ENCODE measurements at regions not wholly inside any gene's neighbourhood (a gene's known extent, or its start where the extent isn't known, plus 50 kb on each side); places are given as distances from the start of the nearest gene placed in this dataset.
"Not testable (repeated sequence)": the region's sequence is repeated elsewhere in the genome, so short reads cannot be mapped to it uniquely, and the experiment has no call there.

DNA sequence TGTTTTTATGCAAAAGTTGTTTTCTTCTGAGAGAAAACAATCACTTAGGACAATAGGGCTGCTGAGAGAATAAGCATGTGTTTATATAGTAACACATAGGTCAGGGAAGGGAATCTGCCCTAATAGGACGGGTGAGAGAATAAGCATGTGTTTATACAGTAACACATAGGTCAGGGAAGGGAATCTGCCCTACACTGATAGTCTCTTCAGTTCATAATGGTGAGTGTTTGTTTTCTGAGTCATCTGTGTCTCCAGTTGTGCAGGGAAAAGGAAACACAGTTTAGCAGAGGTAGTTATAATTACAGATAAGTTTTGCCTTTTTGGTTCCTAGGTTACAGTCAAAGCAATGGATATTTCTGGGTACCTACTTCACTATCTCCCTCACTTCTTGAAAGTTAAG, 252.3 kb upstream of the CA10 start:
- Histone ChIP-seq H3K9ac (ENCODE audit: low read length) (no peak overlapping the region), H3K36me3 (ENCODE audit: control insufficient read depth, insufficient read depth, low read length, severe bottlenecking) (no peaks in the 10 kb centered on the region), H3K27me3 (replicated peaks; ENCODE audit: control insufficient read depth, insufficient read depth, low read length) (no peaks in the 10 kb centered on the region), H3K9me3 (ENCODE audit: control insufficient read depth, low read length) (no peaks in the 10 kb centered on the region), H3K4me3 (ENCODE audit: low read length) (no peak overlapping the region), H3K4me1 (ENCODE audit: control insufficient read depth, insufficient read depth, low read length) (no peaks in the 10 kb centered on the region)
- no peak for DNase-seq (ENCODE audit: low read depth)

DNA sequence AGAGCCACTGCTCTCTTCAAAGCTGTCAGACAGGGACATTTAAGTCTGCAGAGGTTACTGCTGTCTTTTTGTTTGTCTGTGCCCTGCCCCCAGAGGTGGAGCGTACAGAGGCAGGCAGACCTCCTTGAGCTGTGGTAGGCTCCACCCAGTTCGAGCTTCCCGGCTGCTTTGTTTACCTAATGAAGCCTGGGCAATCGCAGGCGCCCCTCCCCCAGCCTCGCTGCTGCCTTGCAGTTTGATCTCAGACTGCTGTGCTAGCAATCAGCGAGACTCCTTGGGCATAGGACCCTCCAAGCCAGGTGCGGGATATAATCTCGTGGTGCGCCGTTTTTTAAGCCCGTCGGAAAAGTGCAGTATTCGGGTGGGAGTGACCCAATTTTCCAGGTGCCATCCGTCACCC, 250.7 kb upstream of the CA10 start:
- H3K27me3 ChIP-seq (replicated peaks; ENCODE audit: control insufficient read depth, insufficient read depth, low read length); H3K4me1 ChIP-seq (ENCODE audit: control insufficient read depth, insufficient read depth, low read length); H3K4me3 ChIP-seq (ENCODE audit: low read length); DNase-seq (ENCODE audit: low read depth); H3K9ac ChIP-seq (ENCODE audit: low read length); H3K36me3 ChIP-seq (ENCODE audit: control insufficient read depth, insufficient read depth, low read length, severe bottlenecking); H3K9me3 ChIP-seq (ENCODE audit: control insufficient read depth, low read length): not testable (repeated sequence)

DNA sequence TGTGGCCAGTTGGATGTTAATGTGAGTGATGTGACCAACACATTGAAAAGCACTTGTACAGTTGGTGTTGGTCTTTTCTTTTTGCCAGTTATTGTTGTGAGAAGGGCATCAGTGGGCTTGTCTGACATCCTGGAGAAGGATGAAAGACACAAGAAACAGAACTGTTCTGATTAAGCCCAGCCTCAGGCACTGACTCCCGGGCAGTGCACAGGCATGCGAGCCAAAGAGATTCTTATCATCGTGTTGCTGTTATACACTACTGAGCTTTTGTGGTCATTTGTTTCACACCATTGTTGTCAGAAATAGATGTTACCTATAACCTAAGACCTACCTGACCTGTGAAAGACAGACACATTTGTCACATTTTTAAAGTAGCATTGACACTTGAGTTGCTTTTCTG, 236.8 kb upstream of the CA10 start:
- Histone ChIP-seq H3K4me3 (ENCODE audit: low read length) (no peak overlapping the region), H3K36me3 (ENCODE audit: control insufficient read depth, insufficient read depth, low read length, severe bottlenecking) (no peaks in the 10 kb centered on the region), H3K9me3 (ENCODE audit: control insufficient read depth, low read length) (peaks cover 9% of the 10 kb centered on the region), H3K4me1 (ENCODE audit: control insufficient read depth, insufficient read depth, low read length) (no peaks in the 10 kb centered on the region), H3K9ac (ENCODE audit: low read length) (no peak overlapping the region), H3K27me3 (replicated peaks; ENCODE audit: control insufficient read depth, insufficient read depth, low read length) (no peaks in the 10 kb centered on the region)
- no peak for DNase-seq (ENCODE audit: low read depth)

DNA sequence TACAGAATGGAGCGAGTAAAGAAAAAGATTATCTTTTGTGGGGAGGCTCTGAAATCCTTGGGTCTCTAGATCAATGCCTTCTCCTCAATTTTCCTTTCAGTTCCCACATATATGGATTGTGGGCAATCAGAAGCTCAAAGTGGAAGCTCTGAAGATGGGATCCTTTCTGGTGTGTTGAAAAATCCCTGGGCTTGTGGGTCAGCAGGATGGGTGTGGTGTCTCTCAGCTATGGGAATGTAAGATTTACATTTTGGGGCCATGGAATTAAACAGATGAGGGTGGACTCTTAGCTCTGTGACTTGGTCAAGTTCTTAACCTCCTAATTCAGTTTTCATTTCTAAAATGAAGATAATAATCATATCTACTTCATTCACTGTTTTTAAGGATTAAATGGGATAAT, 231.9 kb upstream of the CA10 start:
- no peak for DNase-seq (ENCODE audit: low read depth)
- Histone ChIP-seq H3K9ac (ENCODE audit: low read length) (no peak overlapping the region), H3K9me3 (ENCODE audit: control insufficient read depth, low read length) (no peaks in the 10 kb centered on the region), H3K27me3 (replicated peaks; ENCODE audit: control insufficient read depth, insufficient read depth, low read length) (no peaks in the 10 kb centered on the region), H3K4me3 (ENCODE audit: low read length) (no peak overlapping the region), H3K4me1 (ENCODE audit: control insufficient read depth, insufficient read depth, low read length) (no peaks in the 10 kb centered on the region), H3K36me3 (ENCODE audit: control insufficient read depth, insufficient read depth, low read length, severe bottlenecking) (no peaks in the 10 kb centered on the region)

DNA sequence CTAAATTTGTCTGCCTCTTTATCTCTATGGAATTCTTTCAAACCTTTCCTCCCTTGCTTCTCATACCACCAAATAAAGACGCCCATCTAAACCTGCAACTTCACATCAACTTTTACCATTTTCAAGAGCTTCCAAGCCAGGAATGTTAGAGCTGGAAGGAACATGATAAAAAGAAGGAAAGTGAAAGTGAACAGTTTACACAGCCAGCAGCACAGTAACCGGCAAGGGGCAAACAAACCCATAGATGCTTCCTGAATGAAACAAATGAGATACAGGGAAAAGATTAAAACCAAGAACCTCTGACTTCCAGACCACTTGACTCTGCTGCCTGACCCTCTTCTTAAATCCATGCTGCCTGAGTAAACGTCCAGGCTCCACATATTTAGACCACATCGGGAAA, 231.1 kb upstream of the CA10 start:
- Histone ChIP-seq H3K9me3 (ENCODE audit: control insufficient read depth, low read length) (no peaks in the 10 kb centered on the region), H3K27me3 (replicated peaks; ENCODE audit: control insufficient read depth, insufficient read depth, low read length) (no peaks in the 10 kb centered on the region), H3K4me1 (ENCODE audit: control insufficient read depth, insufficient read depth, low read length) (no peaks in the 10 kb centered on the region), H3K36me3 (ENCODE audit: control insufficient read depth, insufficient read depth, low read length, severe bottlenecking) (no peaks in the 10 kb centered on the region), H3K9ac (ENCODE audit: low read length) (peak overlapping the region; percentile 37), H3K4me3 (ENCODE audit: low read length) (peak overlapping the region; percentile 52)
- no peak for DNase-seq (ENCODE audit: low read depth)

DNA sequence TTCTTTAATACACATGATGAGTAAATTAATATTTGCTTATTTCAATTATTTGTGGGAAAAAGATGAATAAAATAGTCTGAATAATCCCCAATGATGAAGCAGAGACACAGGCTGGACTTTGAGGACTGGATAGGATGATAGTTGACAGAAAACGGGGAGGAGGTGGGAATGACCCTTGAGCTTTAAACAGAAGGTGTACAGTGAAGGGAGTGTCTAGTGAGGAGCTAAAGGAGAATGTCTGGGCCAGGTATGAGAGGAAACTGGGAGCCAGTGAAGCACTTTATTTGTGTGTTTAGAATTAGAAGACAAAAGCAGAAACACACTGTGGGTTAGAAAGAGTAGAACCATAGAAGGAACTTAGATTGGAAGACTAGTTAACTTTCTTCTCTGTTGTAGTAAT, 230.4 kb upstream of the CA10 start:
- Histone ChIP-seq H3K36me3 (ENCODE audit: control insufficient read depth, insufficient read depth, low read length, severe bottlenecking) (no peaks in the 10 kb centered on the region), H3K4me3 (ENCODE audit: low read length) (no peak overlapping the region), H3K4me1 (ENCODE audit: control insufficient read depth, insufficient read depth, low read length) (no peaks in the 10 kb centered on the region), H3K9ac (ENCODE audit: low read length) (no peak overlapping the region), H3K27me3 (replicated peaks; ENCODE audit: control insufficient read depth, insufficient read depth, low read length) (no peaks in the 10 kb centered on the region), H3K9me3 (ENCODE audit: control insufficient read depth, low read length) (no peaks in the 10 kb centered on the region)
- DNase-seq (ENCODE audit: low read depth), result no peak

DNA sequence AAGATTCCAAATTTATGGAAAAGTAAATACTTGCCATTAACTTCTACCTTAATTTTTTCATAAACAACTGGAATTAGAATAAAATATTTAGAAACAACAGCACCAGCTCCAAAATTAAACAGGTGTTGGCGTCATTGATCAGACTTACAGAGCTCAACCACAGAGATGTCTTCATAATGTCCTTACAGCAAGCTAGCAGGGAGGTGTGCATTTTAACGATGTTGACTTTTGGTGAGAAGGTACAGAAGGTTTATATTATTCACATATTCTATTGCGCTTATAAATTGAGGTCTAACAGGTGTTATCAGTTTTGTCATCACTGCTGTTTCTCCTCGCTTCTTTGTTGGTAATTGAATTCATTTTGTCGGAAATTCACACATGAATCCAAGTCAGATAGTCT, 226.2 kb upstream of the CA10 start:
- Histone ChIP-seq H3K9me3 (ENCODE audit: control insufficient read depth, low read length) (no peaks in the 10 kb centered on the region), H3K9ac (ENCODE audit: low read length) (no peak overlapping the region), H3K4me1 (ENCODE audit: control insufficient read depth, insufficient read depth, low read length) (no peaks in the 10 kb centered on the region), H3K27me3 (replicated peaks; ENCODE audit: control insufficient read depth, insufficient read depth, low read length) (no peaks in the 10 kb centered on the region), H3K36me3 (ENCODE audit: control insufficient read depth, insufficient read depth, low read length, severe bottlenecking) (no peaks in the 10 kb centered on the region), H3K4me3 (ENCODE audit: low read length) (no peak overlapping the region)
- no peak for DNase-seq (ENCODE audit: low read depth)

DNA sequence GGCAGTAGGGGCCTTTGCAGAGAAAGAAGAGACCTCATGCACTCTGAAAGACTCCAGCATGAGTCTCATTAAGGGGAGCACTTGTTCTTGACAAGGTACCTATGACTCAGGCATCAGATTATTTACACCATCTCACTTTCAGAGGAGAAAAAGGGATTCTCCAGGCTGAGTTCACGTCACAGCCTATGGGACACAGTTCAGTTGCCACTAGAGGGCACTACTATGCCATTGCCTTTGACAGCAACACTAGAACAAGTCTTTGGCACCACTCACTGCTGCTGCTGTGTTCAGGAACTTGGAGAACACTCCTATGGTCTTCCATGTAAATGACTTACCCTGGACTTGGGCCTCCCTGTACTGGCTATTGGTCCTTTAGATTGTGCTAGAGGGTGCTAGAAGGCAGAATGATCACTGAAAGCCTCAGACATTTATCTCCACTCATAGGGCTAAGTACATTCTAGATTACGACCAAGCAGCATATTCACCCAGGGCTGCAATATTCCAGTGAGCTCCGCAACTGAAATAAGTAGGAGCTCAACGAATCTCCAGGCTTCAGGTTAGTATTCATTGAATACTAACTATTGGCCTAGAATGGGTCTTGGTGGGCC, 225.1 kb upstream of the CA10 start:
- Histone ChIP-seq H3K9me3 (ENCODE audit: control insufficient read depth, low read length) (no peaks in the 10 kb centered on the region), H3K4me1 (ENCODE audit: control insufficient read depth, insufficient read depth, low read length) (no peaks in the 10 kb centered on the region), H3K27me3 (replicated peaks; ENCODE audit: control insufficient read depth, insufficient read depth, low read length) (no peaks in the 10 kb centered on the region), H3K9ac (ENCODE audit: low read length) (no peak overlapping the region), H3K36me3 (ENCODE audit: control insufficient read depth, insufficient read depth, low read length, severe bottlenecking) (no peaks in the 10 kb centered on the region), H3K4me3 (ENCODE audit: low read length) (no peak overlapping the region)
- DNase-seq (ENCODE audit: low read depth), result peak; percentile 19

DNA sequence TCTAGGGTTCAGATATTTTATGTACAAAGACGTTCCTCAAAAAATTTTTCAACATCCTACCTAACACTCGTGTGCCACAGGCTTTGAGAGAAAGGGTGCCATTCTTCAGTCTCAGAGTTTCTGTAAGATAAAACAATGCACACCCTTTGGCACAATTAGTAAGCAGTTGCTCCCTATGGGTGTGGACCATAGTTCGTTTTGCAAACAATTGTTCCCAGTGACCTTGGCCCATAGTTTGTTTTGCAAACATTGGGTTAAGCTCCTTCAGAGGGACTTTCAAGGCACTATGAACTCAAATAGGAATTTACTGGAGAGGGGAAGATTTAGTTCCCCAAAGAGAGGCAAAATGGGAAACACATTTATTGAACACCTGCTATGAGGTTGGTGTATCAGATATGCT, 220.3 kb upstream of the CA10 start:
- Histone ChIP-seq H3K9me3 (ENCODE audit: control insufficient read depth, low read length) (no peaks in the 10 kb centered on the region), H3K36me3 (ENCODE audit: control insufficient read depth, insufficient read depth, low read length, severe bottlenecking) (no peaks in the 10 kb centered on the region), H3K27me3 (replicated peaks; ENCODE audit: control insufficient read depth, insufficient read depth, low read length) (no peaks in the 10 kb centered on the region), H3K4me1 (ENCODE audit: control insufficient read depth, insufficient read depth, low read length) (no peaks in the 10 kb centered on the region), H3K4me3 (ENCODE audit: low read length) (no peak overlapping the region), H3K9ac (ENCODE audit: low read length) (no peak overlapping the region)
- no peak for DNase-seq (ENCODE audit: low read depth)

DNA sequence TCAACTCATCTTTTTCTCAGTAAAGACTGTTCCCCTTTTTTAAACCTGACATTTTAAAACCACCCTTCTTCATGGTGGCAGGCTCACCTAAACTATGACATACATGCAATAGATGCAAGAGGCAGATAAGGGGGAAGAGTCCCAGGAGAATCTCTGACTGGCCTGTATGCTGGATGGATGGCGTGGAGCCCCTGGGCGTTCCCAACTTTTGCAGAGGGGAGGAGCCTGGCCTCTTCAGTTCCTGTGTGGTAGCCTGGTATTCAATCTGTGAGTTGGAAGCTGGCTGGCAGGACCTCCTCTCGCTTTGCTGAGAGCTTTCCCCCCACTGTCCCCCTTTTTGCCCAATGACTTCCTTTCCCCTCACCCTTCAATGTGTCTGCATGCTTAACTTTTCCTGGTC, 217.6 kb upstream of the CA10 start:
- no peaks in the 10 kb centered on the region for H3K4me1 ChIP-seq (ENCODE audit: control insufficient read depth, insufficient read depth, low read length)
- H3K4me3 ChIP-seq (ENCODE audit: low read length), result no peak overlapping the region
- H3K27me3 ChIP-seq (replicated peaks; ENCODE audit: control insufficient read depth, insufficient read depth, low read length), result no peaks in the 10 kb centered on the region
- H3K9ac ChIP-seq (ENCODE audit: low read length), result no peak overlapping the region
- no peaks in the 10 kb centered on the region for H3K36me3 ChIP-seq (ENCODE audit: control insufficient read depth, insufficient read depth, low read length, severe bottlenecking)
- H3K9me3 ChIP-seq (ENCODE audit: control insufficient read depth, low read length), result no peaks in the 10 kb centered on the region
- DNase-seq (ENCODE audit: low read depth), result no peak

DNA sequence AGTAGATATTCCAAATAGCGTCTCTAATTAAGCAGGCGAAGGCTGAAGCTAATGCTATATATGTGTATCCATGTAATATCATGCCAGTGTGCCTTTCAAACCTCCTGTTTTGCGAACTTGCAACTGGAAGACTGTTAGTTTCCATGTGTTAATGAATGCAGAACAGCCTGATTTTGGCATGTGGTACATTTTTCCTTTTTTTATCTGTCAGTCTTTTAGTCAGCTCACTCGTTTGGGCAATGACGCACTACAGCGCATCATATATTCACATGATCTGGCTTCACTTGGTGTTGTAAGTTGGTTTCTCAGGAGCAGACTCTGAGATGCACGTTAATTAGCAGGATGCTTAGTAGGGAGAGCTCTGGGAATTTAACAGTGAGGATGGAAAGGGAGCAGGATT, 210.4 kb upstream of the CA10 start:
- DNase-seq (ENCODE audit: low read depth), result no peak
- no peaks in the 10 kb centered on the region for H3K27me3 ChIP-seq (replicated peaks; ENCODE audit: control insufficient read depth, insufficient read depth, low read length)
- no peak overlapping the region for H3K4me3 ChIP-seq (ENCODE audit: low read length)
- H3K36me3 ChIP-seq (ENCODE audit: control insufficient read depth, insufficient read depth, low read length, severe bottlenecking), result no peaks in the 10 kb centered on the region
- H3K4me1 ChIP-seq (ENCODE audit: control insufficient read depth, insufficient read depth, low read length), result no peaks in the 10 kb centered on the region
- H3K9me3 ChIP-seq (ENCODE audit: control insufficient read depth, low read length), result no peaks in the 10 kb centered on the region
- H3K9ac ChIP-seq (ENCODE audit: low read length), result no peak overlapping the region

DNA sequence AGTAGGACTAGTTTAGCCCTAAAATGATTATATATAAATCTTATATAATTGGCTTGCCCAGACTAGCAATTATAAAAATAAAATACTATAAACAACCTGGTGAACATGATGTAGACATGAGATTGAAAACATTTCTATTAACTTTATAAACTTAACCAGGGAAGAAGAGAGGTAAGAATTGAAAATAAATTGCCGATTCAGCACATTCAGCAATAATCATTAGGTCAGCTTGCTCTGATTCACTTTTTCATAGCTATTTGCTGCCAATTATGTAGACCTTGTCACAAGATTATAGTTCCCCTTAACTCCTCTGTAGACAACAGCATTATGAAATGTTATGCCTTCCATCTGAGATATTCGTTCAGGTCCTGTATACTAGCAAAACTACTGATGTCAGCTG, 199.3 kb upstream of the CA10 start:
- Histone ChIP-seq H3K27me3 (replicated peaks; ENCODE audit: control insufficient read depth, insufficient read depth, low read length) (no peaks in the 10 kb centered on the region), H3K9me3 (ENCODE audit: control insufficient read depth, low read length) (no peaks in the 10 kb centered on the region)

More for the DNA sequence above, 199.3 kb upstream of the CA10 start:
- Histone ChIP-seq H3K4me3 (ENCODE audit: low read length) (no peak overlapping the region), H3K36me3 (ENCODE audit: control insufficient read depth, insufficient read depth, low read length, severe bottlenecking) (no peaks in the 10 kb centered on the region), H3K9ac (ENCODE audit: low read length) (no peak overlapping the region), H3K4me1 (ENCODE audit: control insufficient read depth, insufficient read depth, low read length) (no peaks in the 10 kb centered on the region)
- no peak for DNase-seq (ENCODE audit: low read depth)
